GM10248 (cell line): ENCODE measurements at regions not wholly inside any gene's neighbourhood (a gene's known extent, or its start where the extent isn't known, plus 50 kb on each side); places are given as distances from the start of the nearest gene placed in this dataset.

Experiments
- CTCF ChIA-PET: fragments of 300-600 bp; sonication (Branson Sonifier 250); formaldehyde crosslinking; extraction: SDS; loops from one replicate; lab custom pipeline; 2021; ENCODE audit warnings: antibody characterized with exemption; lab: Yijun Ruan, JAX
- POLR2A ChIA-PET: fragments of 350-650 bp; sonication (Branson Sonifier 250); formaldehyde crosslinking; extraction: SDS; loops from one replicate; lab custom pipeline; 2020; ENCODE audit warnings: antibody characterized with exemption; lab: Yijun Ruan, JAX
- DNase-seq: peaks from one replicate; pipeline ENCODE4 v3.0.0; 2012; ENCODE audit errors: extremely low spot score
- TF ChIP-seq, protein P1 (sequence below): IDR thresholded peaks from 2 replicates; pipeline ENCODE4 v1.5.1; 2012; ENCODE audit warnings: mild to moderate bottlenecking, low read depth; ENCODE audit errors: extremely low read depth, missing control alignments, control extremely low read depth

DNA sequence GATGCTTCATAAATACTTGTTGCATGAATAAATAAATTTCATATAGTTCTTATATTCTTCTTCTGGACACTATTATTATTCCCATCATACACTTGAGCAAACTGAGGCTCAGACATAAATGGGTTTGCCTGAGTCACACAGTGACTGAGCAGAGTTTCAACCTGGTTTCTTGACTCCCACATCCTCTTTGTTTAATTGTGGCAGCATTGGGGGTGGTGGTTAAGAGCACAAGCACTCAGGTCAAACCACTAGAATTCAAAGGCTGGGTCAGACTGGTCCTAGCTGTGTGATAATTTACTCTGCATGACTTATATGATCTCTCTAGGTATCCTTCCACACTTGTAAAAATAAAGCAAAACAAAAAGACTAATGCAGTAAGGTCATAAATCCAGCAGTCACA is 274.9 kb upstream of the SRRM4 start:
- peak; percentile 24 for DNase-seq

DNA sequence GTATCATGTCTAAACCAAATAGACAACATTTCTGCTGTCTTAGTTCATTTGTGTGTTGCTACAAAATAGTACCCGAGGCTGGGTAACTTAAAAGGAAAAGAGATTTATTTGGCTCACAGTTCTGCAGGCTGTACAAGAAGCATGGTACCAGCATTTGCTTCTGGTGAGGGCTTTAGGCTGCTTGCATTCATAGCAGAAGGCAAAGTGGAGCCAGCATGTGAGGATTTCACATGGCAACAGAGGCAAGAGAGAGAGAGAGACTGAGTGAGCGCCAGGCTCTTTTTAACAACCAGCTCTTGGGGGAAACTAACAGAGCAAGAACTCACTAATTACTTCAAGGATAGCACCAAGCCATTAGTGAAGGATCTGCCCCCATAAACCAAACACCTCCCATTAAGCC is 271.4 kb upstream of the SRRM4 start:
- CTCF ChIA-PET = no interaction called here
- DNase-seq = no peak
- POLR2A ChIA-PET = no interaction called here
- TF ChIP-seq, protein P1, sequence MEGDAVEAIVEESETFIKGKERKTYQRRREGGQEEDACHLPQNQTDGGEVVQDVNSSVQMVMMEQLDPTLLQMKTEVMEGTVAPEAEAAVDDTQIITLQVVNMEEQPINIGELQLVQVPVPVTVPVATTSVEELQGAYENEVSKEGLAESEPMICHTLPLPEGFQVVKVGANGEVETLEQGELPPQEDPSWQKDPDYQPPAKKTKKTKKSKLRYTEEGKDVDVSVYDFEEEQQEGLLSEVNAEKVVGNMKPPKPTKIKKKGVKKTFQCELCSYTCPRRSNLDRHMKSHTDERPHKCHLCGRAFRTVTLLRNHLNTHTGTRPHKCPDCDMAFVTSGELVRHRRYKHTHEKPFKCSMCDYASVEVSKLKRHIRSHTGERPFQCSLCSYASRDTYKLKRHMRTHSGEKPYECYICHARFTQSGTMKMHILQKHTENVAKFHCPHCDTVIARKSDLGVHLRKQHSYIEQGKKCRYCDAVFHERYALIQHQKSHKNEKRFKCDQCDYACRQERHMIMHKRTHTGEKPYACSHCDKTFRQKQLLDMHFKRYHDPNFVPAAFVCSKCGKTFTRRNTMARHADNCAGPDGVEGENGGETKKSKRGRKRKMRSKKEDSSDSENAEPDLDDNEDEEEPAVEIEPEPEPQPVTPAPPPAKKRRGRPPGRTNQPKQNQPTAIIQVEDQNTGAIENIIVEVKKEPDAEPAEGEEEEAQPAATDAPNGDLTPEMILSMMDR = no peak

More for the DNA sequence above, 274.9 kb upstream of the SRRM4 start:
- TF ChIP-seq, protein P1 = no peak
- POLR2A ChIA-PET = no interaction called here
- CTCF ChIA-PET = no interaction called here

GRCh38 chr12:118711185-118711584 is 270.2 kb upstream of the SRRM4 start:
- TF ChIP-seq, protein P1 = no peak
- ChIA-PET CTCF (no interaction called here), POLR2A (no interaction called here)
- DNase-seq = no peak

GRCh38 chr12:118714051-118714460 is 267.3 kb upstream of the SRRM4 start:
- peak; percentile 51 for DNase-seq
- CTCF ChIA-PET = interaction anchor here (0.9 to 3.0 kb wide), 4 partner anchors 9 to 30 kb away, joined by 3 to 16 read pairs (median 3); no protein-coding TSS in a partner anchor
- POLR2A ChIA-PET = no interaction called here
- TF ChIP-seq, protein P1 = peak; percentile 46

- POLR2A ChIA-PET = no interaction called here
- CTCF ChIA-PET = interaction anchor here (0.9 to 3.0 kb wide), 4 partner anchors 9 to 30 kb away, joined by 3 to 16 read pairs (median 3); no protein-coding TSS in a partner anchor
- no peak for DNase-seq
- TF ChIP-seq, protein P1 = no peak
These were observed 266.8 kb upstream of the SRRM4 start for GRCh38 chr12:118714500-118714899.

- ChIA-PET POLR2A (no interaction called here), CTCF (interaction anchor here (0.6 kb wide), 1 partner anchor 12 kb away, joined by 3 read pairs; no protein-coding TSS in a partner anchor)
- TF ChIP-seq, protein P1 = no peak
- DNase-seq = no peak
These were observed 265.7 kb upstream of the SRRM4 start for GRCh38 chr12:118715647-118716046.
